IMR-90 (cell line): ENCODE measurements at regions not wholly inside any gene's neighbourhood (a gene's known extent, or its start where the extent isn't known, plus 50 kb on each side); places are given as distances from the start of the nearest gene placed in this dataset.

ENCODE experiments used
- ATAC-seq: fragments of 200-7000 bp; cut with Tn5 transposase; 2 replicates; pipeline ENCODE4 v1.9.1; 2020; ENCODE audit warnings: low read depth, mild to moderate bottlenecking, moderate library complexity
- BruUV-seq: library from RNA; stranded (reverse); fragments of 400-500 nt; replicated peaks from 2 replicates; lab custom pipeline; 2021; lab: Mats Ljungman, UMichigan
- CTCF ChIA-PET: fragments of 300-600 bp; formaldehyde crosslinking; extraction: SDS; loops from one replicate; lab custom pipeline; 2021; ENCODE audit warnings: antibody characterized with exemption; lab: Yijun Ruan, JAX
- POLR2A ChIA-PET: fragments of 300-600 bp; sonication (Branson Sonifier 250); formaldehyde crosslinking; loops from one replicate; lab custom pipeline; 2022; ENCODE audit warnings: antibody characterized with exemption; ENCODE audit not compliant: unreplicated experiment; lab: Charles Lee
- DNase-seq: peaks from one replicate; pipeline ENCODE4 v3.0.0; 2013
- H2AFZ ChIP-seq: replicated peaks from 2 replicates; pipeline ENCODE3; 2013; ENCODE audit warnings: low read length, mild to moderate bottlenecking; ENCODE audit not compliant: poor library complexity
- H2AK5ac ChIP-seq: 2 replicates; pipeline ENCODE4 v1.6.1; 2013; ENCODE audit warnings: low read depth, low read length, inconsistent platforms
- H2AK9ac ChIP-seq: replicated peaks from 2 replicates; pipeline ENCODE3; 2013; ENCODE audit warnings: mild to moderate bottlenecking, low read depth, low read length, moderate library complexity; ENCODE audit not compliant: poor library complexity
- H2BK120ac ChIP-seq: 2 replicates; pipeline ENCODE4 v1.6.1; 2013; ENCODE audit warnings: low read depth, low read length, inconsistent platforms
- H2BK15ac ChIP-seq: 3 replicates; pipeline ENCODE4 v1.6.1; 2013; ENCODE audit warnings: low read depth, low read length, inconsistent platforms
- H2BK20ac ChIP-seq: 2 replicates; pipeline ENCODE4 v1.6.1; 2013; ENCODE audit warnings: low read depth, mild to moderate bottlenecking, inconsistent platforms, low read length, moderate library complexity
- H2BK5ac ChIP-seq: 2 replicates; pipeline ENCODE4 v1.6.1; 2013; ENCODE audit warnings: mild to moderate bottlenecking, low read depth, low read length, inconsistent platforms; ENCODE audit not compliant: poor library complexity, severe bottlenecking
- H3K14ac ChIP-seq: replicated peaks from 2 replicates; pipeline ENCODE4 v1.6.1; 2013; ENCODE audit warnings: low read depth, low read length, inconsistent platforms
- H3K18ac ChIP-seq: 2 replicates; pipeline ENCODE4 v1.6.1; 2013; ENCODE audit warnings: low read depth, low read length, control low read depth
- H3K23ac ChIP-seq: 2 replicates; pipeline ENCODE4 v1.6.1; 2013; ENCODE audit warnings: low read depth, low read length, inconsistent platforms
- H3K27ac ChIP-seq: 2 replicates; pipeline ENCODE4 v1.5.1; 2013; ENCODE audit warnings: mild to moderate bottlenecking, control low read depth, low read length; ENCODE audit not compliant: insufficient read depth
- H3K27me3 ChIP-seq: 2 replicates; pipeline ENCODE4 v1.6.1; 2013; ENCODE audit warnings: low read length; ENCODE audit not compliant: control insufficient read depth, insufficient read depth
- H3K36me3 ChIP-seq: 2 replicates; pipeline ENCODE4 v1.6.1; 2013; ENCODE audit warnings: low read length, mixed read lengths; ENCODE audit not compliant: control insufficient read depth, insufficient read depth
- H3K4ac ChIP-seq: 2 replicates; pipeline ENCODE4 v1.6.1; 2013; ENCODE audit warnings: low read depth, low read length, inconsistent platforms
- H3K4me1 ChIP-seq: 2 replicates; pipeline ENCODE4 v1.6.1; 2013; ENCODE audit warnings: low read length, mixed read lengths; ENCODE audit not compliant: control insufficient read depth, insufficient read depth
- H3K4me2 ChIP-seq: 2 replicates; pipeline ENCODE4 v1.6.1; 2013; ENCODE audit warnings: low read depth, mild to moderate bottlenecking, control low read depth, low read length, moderate library complexity
- H3K4me3 ChIP-seq: 2 replicates; pipeline ENCODE4 v1.5.1; 2013; ENCODE audit warnings: low read depth, mild to moderate bottlenecking, control low read depth, low read length, moderate library complexity; ENCODE audit not compliant: insufficient read depth
- H3K56ac ChIP-seq: 2 replicates; pipeline ENCODE4 v1.6.1; 2013; ENCODE audit warnings: low read length, inconsistent platforms; ENCODE audit not compliant: insufficient read depth; ENCODE audit errors: extremely low read depth
- H3K79me1 ChIP-seq, 2 experiments: 2 replicates each; pipeline ENCODE4 v1.6.1; 2013; ENCODE audit warnings: low read length in 2 of 2, inconsistent platforms in 1 of 2, low read depth in 1 of 2
- H3K9ac ChIP-seq: 2 replicates; pipeline ENCODE4 v1.6.1; 2013; ENCODE audit warnings: low read depth, low read length, control low read depth
- H3K9me1 ChIP-seq: 2 replicates; pipeline ENCODE4 v1.6.1; 2013; ENCODE audit warnings: low read length, inconsistent platforms; ENCODE audit not compliant: insufficient read depth
- H3K9me3 ChIP-seq: 2 replicates; pipeline ENCODE4 v1.6.1; 2013; ENCODE audit warnings: low read length; ENCODE audit not compliant: control insufficient read depth, insufficient read depth
- H4K20me1 ChIP-seq: 2 replicates; pipeline ENCODE4 v1.6.1; 2013; ENCODE audit warnings: low read length, inconsistent platforms; ENCODE audit not compliant: insufficient read depth
- H4K5ac ChIP-seq: 2 replicates; pipeline ENCODE4 v1.6.1; 2013; ENCODE audit warnings: mild to moderate bottlenecking, low read depth, low read length, control low read depth
- H4K8ac ChIP-seq, 2 experiments: 2 replicates each; pipeline ENCODE4 v1.6.1; 2013; ENCODE audit warnings: low read depth in 2 of 2, low read length in 2 of 2, control low read depth in 1 of 2, inconsistent platforms in 1 of 2
- H4K91ac ChIP-seq: 2 replicates; pipeline ENCODE4 v1.6.1; 2013; ENCODE audit warnings: low read depth, low read length, inconsistent platforms; ENCODE audit not compliant: insufficient read depth
- BHLHE40 ChIP-seq: fragments of 150-350 bp; IDR thresholded peaks from 2 replicates; pipeline ENCODE4 v1.6.1; 2016; ENCODE audit warnings: mild to moderate bottlenecking, low read depth, low read length
- CHD1 ChIP-seq: IDR thresholded peaks from 2 replicates; pipeline ENCODE4 v1.6.1; 2012; ENCODE audit warnings: low read depth, low read length, improper control_type of control experiment
- RCOR1 ChIP-seq: IDR thresholded peaks from 2 replicates; pipeline ENCODE4 v1.6.1; 2012; ENCODE audit warnings: mild to moderate bottlenecking, low read length, improper control_type of control experiment; ENCODE audit not compliant: insufficient replicate concordance
- RFX5 ChIP-seq: IDR thresholded peaks from 2 replicates; pipeline ENCODE4 v1.8.0; 2012; ENCODE audit warnings: low read depth, mild to moderate bottlenecking, low read length, moderate library complexity
- USF2 ChIP-seq: fragments of 150-350 bp; IDR thresholded peaks from 2 replicates; pipeline ENCODE4 v1.6.1; 2017; ENCODE audit warnings: mild to moderate bottlenecking, antibody characterized with exemption, low read length, low read depth
- WGBS, 2 experiments: methylation state at CpG; one replicate each; pipeline versions ENCODE4 v1.1.5 to v1.1.7; 2013; ENCODE audit warnings: missing lambda C conversion rate in 2 of 2; ENCODE audit not compliant: insufficient read length in 1 of 2; ENCODE audit errors: extremely low coverage in 2 of 2; 5-methylcytosine and 5-hydroxymethylcytosine counted together
- dilution Hi-C: fragments of 300-500 bp; cut with HindIII; formaldehyde crosslinking; loops from one replicate; pipeline ENCODE4 v1.14.3; 2018; ENCODE audit warnings: low sequenced_read_pairs; ENCODE audit not compliant: unreplicated experiment
- in situ Hi-C: fragments of 300-500 bp; cut with MboI; formaldehyde crosslinking; loops from 3 replicates; pipeline ENCODE4 v1.14.3; 2019; ENCODE audit warnings: low sequenced_read_pairs, inconsistent platforms, mixed read lengths
- intact Hi-C: fragments of 100-400 bp; cut with micrococcal nuclease; formaldehyde crosslinking; loops from 2 replicates; pipeline ENCODE4 v1.10.0; 2022

GRCh38 chr2:49804111-49804510, 649.8 kb upstream of the FSHR start:
- H3K4me3 ChIP-seq, result no peak overlapping the region
- CTCF ChIA-PET, result interaction anchor here (0.7 kb wide), 1 partner anchor 54 kb away, joined by 3 read pairs; no protein-coding TSS in a partner anchor

More at GRCh38 chr2:49804111-49804510, 649.8 kb upstream of the FSHR start:
- no peaks in the 10 kb centered on the region for H4K20me1 ChIP-seq
- no peak overlapping the region for H3K9ac ChIP-seq
- no peak overlapping the region for H3K27ac ChIP-seq
- no peak overlapping the region for H2BK15ac ChIP-seq
- in situ Hi-C loops (no loop called here), dilution Hi-C loops (no loop called here), intact Hi-C loops (no loop called here)
- H3K4me1 ChIP-seq, result no peaks in the 10 kb centered on the region
- TF ChIP-seq RCOR1, result no peak
- TF ChIP-seq USF2, result no peak
- TF ChIP-seq RFX5, result no peak
- no peak for TF ChIP-seq BHLHE40
- no peak for TF ChIP-seq CHD1
- no peaks in the 10 kb centered on the region for H3K79me1 ChIP-seq
- no peak overlapping the region for H3K14ac ChIP-seq
- no peak for DNase-seq
- H3K27me3 ChIP-seq, result no peaks in the 10 kb centered on the region
- no peak overlapping the region for H4K8ac ChIP-seq
- H3K23ac ChIP-seq, result no peak overlapping the region
- H2BK20ac ChIP-seq, result no peak overlapping the region
- no peak overlapping the region for H3K4me2 ChIP-seq
- WGBS, 2 experiments, result no CpG with 5 or more reads among the region's 1 CpG
- no peak overlapping the region for H2BK120ac ChIP-seq
- H3K18ac ChIP-seq, result no peak overlapping the region
- no peak overlapping the region for H2AK5ac ChIP-seq
- H2AFZ ChIP-seq, result no peak overlapping the region
- no peak for ATAC-seq
- no peak overlapping the region for H4K91ac ChIP-seq
- H3K9me1 ChIP-seq, result no peaks in the 10 kb centered on the region
- H4K5ac ChIP-seq, result no peak overlapping the region
- no peak overlapping the region for H3K56ac ChIP-seq
- no TSS peak for BruUV-seq
- H3K9me3 ChIP-seq, result peaks cover 6% of the 10 kb centered on the region; the same call in 1 of the 2 replicates
- POLR2A ChIA-PET, result no interaction called here
- no peak overlapping the region for H3K4ac ChIP-seq
- no peak overlapping the region for H2AK9ac ChIP-seq
- H2BK5ac ChIP-seq, result no peak overlapping the region
- H3K36me3 ChIP-seq, result no peaks in the 10 kb centered on the region
